ENCODE measurements at regions not wholly inside any gene's neighbourhood (a gene's known extent, or its start where the extent isn't known, plus 50 kb on each side); places are given as distances from the start of the nearest gene placed in this dataset.

DNA sequence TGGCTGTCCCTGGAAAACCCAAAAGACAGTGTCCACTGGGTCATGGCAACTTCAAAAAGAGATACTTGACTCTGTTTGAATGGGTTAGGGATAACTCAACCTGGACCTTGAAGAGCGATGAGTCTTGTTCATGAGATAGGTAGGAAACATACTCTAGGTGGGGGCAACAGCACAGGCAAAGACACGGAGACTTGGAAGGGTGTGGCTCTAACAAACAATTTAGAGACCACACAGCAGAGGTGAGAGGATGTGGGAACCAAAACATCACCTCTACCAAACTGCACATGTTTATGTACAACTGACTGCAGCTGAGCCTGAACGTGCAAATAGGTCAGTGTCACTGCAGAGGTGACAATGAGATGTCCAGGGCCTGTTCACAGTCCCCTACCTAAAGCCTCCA, 247.7 kb upstream of the ADRA1B start:
- 39% methylated on average over 3 of the region's 3 CpGs for WGBS
- no peak for DNase-seq (ENCODE audit: low spot score)
- no peaks in the 10 kb centered on the region for H3K36me3 ChIP-seq
- H3K4me1 ChIP-seq (replicated peaks), result no peaks in the 10 kb centered on the region
- TF ChIP-seq, protein P1, sequence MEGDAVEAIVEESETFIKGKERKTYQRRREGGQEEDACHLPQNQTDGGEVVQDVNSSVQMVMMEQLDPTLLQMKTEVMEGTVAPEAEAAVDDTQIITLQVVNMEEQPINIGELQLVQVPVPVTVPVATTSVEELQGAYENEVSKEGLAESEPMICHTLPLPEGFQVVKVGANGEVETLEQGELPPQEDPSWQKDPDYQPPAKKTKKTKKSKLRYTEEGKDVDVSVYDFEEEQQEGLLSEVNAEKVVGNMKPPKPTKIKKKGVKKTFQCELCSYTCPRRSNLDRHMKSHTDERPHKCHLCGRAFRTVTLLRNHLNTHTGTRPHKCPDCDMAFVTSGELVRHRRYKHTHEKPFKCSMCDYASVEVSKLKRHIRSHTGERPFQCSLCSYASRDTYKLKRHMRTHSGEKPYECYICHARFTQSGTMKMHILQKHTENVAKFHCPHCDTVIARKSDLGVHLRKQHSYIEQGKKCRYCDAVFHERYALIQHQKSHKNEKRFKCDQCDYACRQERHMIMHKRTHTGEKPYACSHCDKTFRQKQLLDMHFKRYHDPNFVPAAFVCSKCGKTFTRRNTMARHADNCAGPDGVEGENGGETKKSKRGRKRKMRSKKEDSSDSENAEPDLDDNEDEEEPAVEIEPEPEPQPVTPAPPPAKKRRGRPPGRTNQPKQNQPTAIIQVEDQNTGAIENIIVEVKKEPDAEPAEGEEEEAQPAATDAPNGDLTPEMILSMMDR (IDR thresholded peaks at IDR 0.05), result no peak
- TF ChIP-seq POLR2A (IDR thresholded peaks at IDR 0.05) (no peak), POLR2AphosphoS5 (IDR thresholded peaks at IDR 0.05) (no peak)
- H3K4me3 ChIP-seq, result no peak overlapping the region
- H3K9me3 ChIP-seq, result no peaks in the 10 kb centered on the region
- intact Hi-C loops (cut with DNase I), result no loop called here
- no peak overlapping the region for H3K27ac ChIP-seq
- H3K27me3 ChIP-seq (replicated peaks; ENCODE audit: insufficient read depth), result no peaks in the 10 kb centered on the region

GRCh38 chr5:159669559-159669958, 246.7 kb upstream of the ADRA1B start:
- Histone ChIP-seq H3K9me3 (no peaks in the 10 kb centered on the region), H3K27me3 (replicated peaks; ENCODE audit: insufficient read depth) (no peaks in the 10 kb centered on the region), H3K27ac (no peak overlapping the region), H3K4me3 (no peak overlapping the region), H3K36me3 (no peaks in the 10 kb centered on the region), H3K4me1 (replicated peaks) (no peaks in the 10 kb centered on the region)
- TF ChIP-seq POLR2AphosphoS5 (IDR thresholded peaks at IDR 0.05) (no peak), POLR2A (IDR thresholded peaks at IDR 0.05) (no peak)
- TF ChIP-seq, protein P1 (IDR thresholded peaks at IDR 0.05), result no peak
- 86% methylated on average over 4 of the region's 4 CpGs for WGBS
- DNase-seq (ENCODE audit: low spot score), result no peak
- intact Hi-C loops (cut with DNase I), result no loop called here

DNA sequence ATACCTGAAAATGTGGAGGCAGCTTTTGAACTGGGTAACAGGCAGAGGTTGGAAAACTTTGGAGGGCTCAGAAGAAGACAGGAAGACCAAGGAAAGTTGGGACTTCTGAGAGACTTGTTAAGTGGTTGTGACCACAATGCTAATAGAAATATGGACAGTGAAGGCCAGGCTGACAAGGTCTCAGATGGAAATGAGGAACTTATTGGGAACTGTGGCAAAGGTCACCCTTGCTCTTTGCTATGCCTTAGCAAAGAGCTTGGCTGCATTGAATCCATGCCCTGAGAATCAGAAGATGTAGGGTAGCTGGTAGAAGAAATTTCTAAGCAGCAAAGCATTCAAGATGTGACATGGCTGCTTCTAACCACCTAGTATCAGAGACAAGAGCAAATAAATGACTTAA, 244.4 kb upstream of the ADRA1B start:
- TF ChIP-seq, protein P1 (IDR thresholded peaks at IDR 0.05), result no peak
- TF ChIP-seq POLR2A (IDR thresholded peaks at IDR 0.05) (no peak), POLR2AphosphoS5 (IDR thresholded peaks at IDR 0.05) (no peak)
- no peak for DNase-seq (ENCODE audit: low spot score)
- no peaks in the 10 kb centered on the region for H3K27me3 ChIP-seq (replicated peaks; ENCODE audit: insufficient read depth)
- H3K27ac ChIP-seq, result no peak overlapping the region
- no peaks in the 10 kb centered on the region for H3K36me3 ChIP-seq
- H3K4me3 ChIP-seq, result no peak overlapping the region
- intact Hi-C loops (cut with DNase I), result no loop called here
- no peaks in the 10 kb centered on the region for H3K4me1 ChIP-seq (replicated peaks)
- no peaks in the 10 kb centered on the region for H3K9me3 ChIP-seq

DNA sequence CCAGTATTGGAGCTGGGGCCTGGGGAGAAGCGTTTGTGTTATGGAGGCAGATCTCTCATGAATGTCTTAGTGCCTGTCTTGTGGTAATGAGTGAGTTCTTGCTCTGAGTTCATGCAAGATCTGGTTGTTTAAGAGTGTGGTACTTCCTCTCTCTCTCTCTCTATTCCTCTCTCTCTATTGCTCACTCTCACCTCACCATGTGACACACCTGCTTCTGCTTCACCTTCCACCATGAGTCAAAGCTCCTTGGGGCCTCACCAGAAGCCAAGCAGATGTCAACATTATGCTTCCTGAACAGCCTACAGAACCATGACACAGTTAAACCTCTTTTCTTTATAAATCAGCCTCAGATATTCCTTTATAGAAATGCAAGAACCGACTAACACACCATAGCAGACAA, 242.7 kb upstream of the ADRA1B start:
- Histone ChIP-seq H3K36me3 (no peaks in the 10 kb centered on the region), H3K27me3 (replicated peaks; ENCODE audit: insufficient read depth) (no peaks in the 10 kb centered on the region), H3K9me3 (no peaks in the 10 kb centered on the region), H3K4me1 (replicated peaks) (no peaks in the 10 kb centered on the region), H3K4me3 (no peak overlapping the region), H3K27ac (no peak overlapping the region)
- 69% methylated on average over 2 of the region's 2 CpGs for WGBS
- no peak for DNase-seq (ENCODE audit: low spot score)
- intact Hi-C loops (cut with DNase I), result no loop called here
- TF ChIP-seq, protein P1 (IDR thresholded peaks at IDR 0.05), result no peak
- TF ChIP-seq POLR2AphosphoS5 (IDR thresholded peaks at IDR 0.05) (no peak), POLR2A (IDR thresholded peaks at IDR 0.05) (no peak)

- H3K4me1 ChIP-seq (replicated peaks), result no peaks in the 10 kb centered on the region
- H3K27me3 ChIP-seq (replicated peaks; ENCODE audit: insufficient read depth), result no peaks in the 10 kb centered on the region
- no peak for DNase-seq (ENCODE audit: low spot score)
- no peaks in the 10 kb centered on the region for H3K36me3 ChIP-seq
- H3K4me3 ChIP-seq, result no peak overlapping the region
- TF ChIP-seq, protein P1 (IDR thresholded peaks at IDR 0.05), result no peak
- TF ChIP-seq POLR2A (IDR thresholded peaks at IDR 0.05) (no peak), POLR2AphosphoS5 (IDR thresholded peaks at IDR 0.05) (no peak)
- no peaks in the 10 kb centered on the region for H3K9me3 ChIP-seq
- intact Hi-C loops (cut with DNase I), result no loop called here
- H3K27ac ChIP-seq, result no peak overlapping the region
- WGBS, result 0% methylated on average over 1 of the region's 1 CpG
Observed at GRCh38 chr5:159678657-159679392, 237.5 kb upstream of the ADRA1B start.
